Sigmoid colon (tissue), 6 donors: ENCODE measurements at regions not wholly inside any gene's neighbourhood (a gene's known extent, or its start where the extent isn't known, plus 50 kb on each side); places are given as distances from the start of the nearest gene placed in this dataset.

Source experiments
- DNase-seq: peaks from one replicate; pipeline ENCODE4 v3.0.0-alpha.2; 2019
- H3K27ac ChIP-seq, 4 donors: fragments of 200-600 bp; sonication (generic); one replicate each; pipeline ENCODE4 v1.5.1; 2016 to 2019; ENCODE audit warnings: mild to moderate bottlenecking in 1 of 4
- H3K27me3 ChIP-seq, 3 donors: fragments of 200-600 bp; sonication (generic); one replicate each; pipeline ENCODE4 v1.5.1; 2019; ENCODE audit warnings: mild to moderate bottlenecking in 1 of 3
- H3K36me3 ChIP-seq, 4 donors: fragments of 200-600 bp; sonication (generic); one replicate each; pipeline ENCODE4 v1.5.1; 2016 to 2019
- H3K4me1 ChIP-seq, 4 donors: fragments of 200-600 bp; sonication (generic); one replicate each; pipeline ENCODE4 v1.5.1; 2017 to 2019
- H3K4me3 ChIP-seq, 4 donors: fragments of 200-600 bp; sonication (generic); one replicate each; pipeline ENCODE4 v1.5.1; 2017 to 2019; ENCODE audit warnings: mild to moderate bottlenecking in 2 of 4, moderate library complexity in 1 of 4
- H3K9me3 ChIP-seq, 4 donors: fragments of 200-600 bp in 3 of 4; sonication (generic) in 3 of 4; one replicate each; pipeline versions ENCODE4 v1.5.1 to v1.6.1; 2013 to 2019
- EP300 ChIP-seq, 4 donors: sonication (generic); formaldehyde crosslinking; IDR thresholded peaks; one replicate each; pipeline ENCODE4 v1.6.1; 2017; ENCODE audit warnings: antibody characterized with exemption in 4 of 4
- POLR2A ChIP-seq, 2 donors: fragments of 450-650 bp; IDR thresholded peaks; one replicate each; pipeline ENCODE4 v1.6.1; 2016; ENCODE audit warnings: antibody characterized with exemption in 2 of 2, mild to moderate bottlenecking in 2 of 2, moderate library complexity in 2 of 2
- POLR2AphosphoS5 ChIP-seq, 4 donors: sonication (generic); formaldehyde crosslinking; IDR thresholded peaks; one replicate each; pipeline ENCODE4 v1.6.1; 2017; ENCODE audit warnings: antibody characterized with exemption in 4 of 4
- WGBS, 2 donors: extraction: QIAGEN DNeasy Blood & Tissue Kit; methylation state at CpG; one replicate each; pipeline ENCODE4 v1.1.7; 2013; 5-methylcytosine and 5-hydroxymethylcytosine counted together
- intact Hi-C: fragments of 100-400 bp; cut with DNase I; formaldehyde crosslinking; loops from one replicate; pipeline ENCODE4 v1.15.1; 2023
- TF ChIP-seq, protein P1 (sequence below), 4 experiments: fragments of 450-650 bp in 3 of 4; fragments of 200-600 bp in 1 of 4; IDR thresholded peaks; one replicate each; pipeline ENCODE4 v1.5.1; 2016 to 2019; ENCODE audit warnings: antibody characterized with exemption in 4 of 4, mild to moderate bottlenecking in 3 of 4, moderate library complexity in 2 of 4
- donor health status: healthy with polysubstance abuse.
- donor health status: healthy.

DNA sequence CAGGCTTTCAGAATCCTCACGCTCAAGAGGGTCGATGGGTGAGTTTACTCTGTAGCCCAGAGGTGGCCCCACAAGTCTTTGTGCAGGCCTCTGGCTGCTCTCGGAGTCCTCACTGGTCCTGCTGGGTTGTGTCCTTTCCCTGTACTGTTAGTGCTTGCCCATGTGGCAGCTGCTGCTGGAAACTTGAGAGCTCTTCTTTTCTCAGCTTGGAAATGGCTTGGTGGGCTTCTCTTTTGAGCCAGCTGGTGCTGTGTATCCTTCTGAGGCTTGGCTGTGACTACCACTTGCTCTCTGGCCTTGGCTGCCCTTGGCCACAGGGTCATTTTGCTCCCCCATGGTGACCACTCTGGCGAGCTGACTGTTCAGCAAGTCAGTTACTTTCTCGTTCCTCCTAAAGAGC lies 82.2 kb upstream of the LMO4 start:
- no peaks in the 10 kb centered on the region for H3K9me3 ChIP-seq
- no peaks in the 10 kb centered on the region for H3K27me3 ChIP-seq
- no peak overlapping the region for H3K4me3 ChIP-seq
- no peaks in the 10 kb centered on the region for H3K36me3 ChIP-seq
- no peak overlapping the region for H3K27ac ChIP-seq
- WGBS, 2 donors, result 84 to 86% methylated on average over 5 of the region's 5 CpGs
- intact Hi-C loops, result no loop called here
- no peak for DNase-seq
- TF ChIP-seq, protein P1, sequence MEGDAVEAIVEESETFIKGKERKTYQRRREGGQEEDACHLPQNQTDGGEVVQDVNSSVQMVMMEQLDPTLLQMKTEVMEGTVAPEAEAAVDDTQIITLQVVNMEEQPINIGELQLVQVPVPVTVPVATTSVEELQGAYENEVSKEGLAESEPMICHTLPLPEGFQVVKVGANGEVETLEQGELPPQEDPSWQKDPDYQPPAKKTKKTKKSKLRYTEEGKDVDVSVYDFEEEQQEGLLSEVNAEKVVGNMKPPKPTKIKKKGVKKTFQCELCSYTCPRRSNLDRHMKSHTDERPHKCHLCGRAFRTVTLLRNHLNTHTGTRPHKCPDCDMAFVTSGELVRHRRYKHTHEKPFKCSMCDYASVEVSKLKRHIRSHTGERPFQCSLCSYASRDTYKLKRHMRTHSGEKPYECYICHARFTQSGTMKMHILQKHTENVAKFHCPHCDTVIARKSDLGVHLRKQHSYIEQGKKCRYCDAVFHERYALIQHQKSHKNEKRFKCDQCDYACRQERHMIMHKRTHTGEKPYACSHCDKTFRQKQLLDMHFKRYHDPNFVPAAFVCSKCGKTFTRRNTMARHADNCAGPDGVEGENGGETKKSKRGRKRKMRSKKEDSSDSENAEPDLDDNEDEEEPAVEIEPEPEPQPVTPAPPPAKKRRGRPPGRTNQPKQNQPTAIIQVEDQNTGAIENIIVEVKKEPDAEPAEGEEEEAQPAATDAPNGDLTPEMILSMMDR (IDR thresholded peaks at IDR 0.05), result no peak
- TF ChIP-seq EP300 (IDR thresholded peaks at IDR 0.05) (no peak), POLR2AphosphoS5 (IDR thresholded peaks at IDR 0.05) (no peak), POLR2A (IDR thresholded peaks at IDR 0.05) (no peak)
- H3K4me1 ChIP-seq, result no peaks in the 10 kb centered on the region

DNA sequence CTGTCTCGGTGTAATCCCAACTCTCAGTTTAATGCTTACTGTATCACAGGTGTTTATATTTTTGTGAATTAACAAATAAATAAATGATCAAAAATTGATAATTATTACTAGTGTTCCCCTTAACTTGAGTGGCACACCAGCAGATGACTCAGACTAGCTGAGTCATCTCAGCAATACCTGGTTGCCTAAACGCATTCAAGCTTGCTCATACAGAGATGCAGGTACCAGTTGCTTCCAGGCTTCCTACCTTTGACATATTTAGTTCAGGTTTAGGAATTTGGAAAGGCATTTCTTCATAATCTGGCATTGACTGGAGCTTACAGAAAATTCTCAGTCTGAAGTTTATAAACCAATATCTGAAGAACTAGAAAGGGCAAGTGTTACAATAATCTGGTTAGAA lies 78.9 kb upstream of the LMO4 start:
- intact Hi-C loops, result no loop called here
- WGBS, 2 donors, result 76 to 88% methylated on average over 2 of the region's 2 CpGs
- Histone ChIP-seq H3K4me3 (no peak overlapping the region), H3K4me1 (no peaks in the 10 kb centered on the region), H3K9me3 (no peaks in the 10 kb centered on the region), H3K27ac (no peak overlapping the region), H3K36me3 (no peaks in the 10 kb centered on the region), H3K27me3 (no peaks in the 10 kb centered on the region)
- TF ChIP-seq, protein P1 (IDR thresholded peaks at IDR 0.05), result no peak
- TF ChIP-seq POLR2A (IDR thresholded peaks at IDR 0.05) (no peak), EP300 (IDR thresholded peaks at IDR 0.05) (no peak), POLR2AphosphoS5 (IDR thresholded peaks at IDR 0.05) (no peak)
- DNase-seq, result no peak

DNA sequence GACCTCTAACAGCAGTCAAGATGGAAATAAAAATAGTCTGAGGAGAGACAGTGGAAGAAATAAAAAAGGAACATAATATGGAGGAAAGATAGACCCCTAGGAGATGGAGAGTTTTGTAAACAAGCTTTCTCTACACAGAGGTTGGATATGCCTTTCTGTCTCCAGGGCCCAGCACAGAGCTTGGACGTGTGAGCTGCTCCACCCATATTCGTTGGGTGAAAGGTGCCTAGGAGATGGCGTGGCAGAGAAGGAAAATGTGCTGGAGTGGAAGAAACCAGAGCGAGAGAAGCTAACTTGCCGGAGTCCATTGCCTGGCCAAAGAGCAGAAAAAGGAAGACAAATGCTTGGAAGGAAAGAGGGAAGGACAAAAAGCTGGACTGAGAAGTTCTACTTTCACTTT lies 78.3 kb upstream of the LMO4 start:
- H3K4me1 ChIP-seq, result no peaks in the 10 kb centered on the region
- no peak overlapping the region for H3K27ac ChIP-seq
- no peaks in the 10 kb centered on the region for H3K9me3 ChIP-seq
- no peak overlapping the region for H3K4me3 ChIP-seq
- no peak for DNase-seq
- TF ChIP-seq POLR2A (IDR thresholded peaks at IDR 0.05) (no peak), POLR2AphosphoS5 (IDR thresholded peaks at IDR 0.05) (no peak), EP300 (IDR thresholded peaks at IDR 0.05) (no peak)
- WGBS, 2 donors, result 75 to 91% methylated on average over 5 of the region's 5 CpGs
- no peaks in the 10 kb centered on the region for H3K36me3 ChIP-seq
- H3K27me3 ChIP-seq, result no peaks in the 10 kb centered on the region
- intact Hi-C loops, result no loop called here

DNA sequence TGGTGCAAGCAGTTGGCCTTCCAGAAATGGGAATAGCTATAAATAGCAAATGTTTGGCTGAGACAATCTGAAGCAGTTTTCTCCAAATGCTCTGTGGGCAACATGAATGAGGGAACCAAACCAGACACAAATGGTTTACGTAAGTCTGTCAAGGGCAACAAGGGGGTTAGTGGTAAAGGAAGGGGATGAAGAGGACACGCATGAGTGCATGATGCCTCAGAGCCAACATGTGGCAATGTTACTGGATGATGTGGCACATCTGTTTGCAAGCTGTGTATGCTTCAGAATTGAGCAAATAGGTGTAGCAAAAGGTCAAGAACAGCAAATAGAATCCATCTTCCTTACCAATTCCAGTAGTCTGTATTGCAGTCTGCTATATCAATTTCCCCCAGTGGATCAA lies 76.3 kb upstream of the LMO4 start:
- Histone ChIP-seq H3K27me3 (no peaks in the 10 kb centered on the region), H3K4me3 (no peak overlapping the region), H3K4me1 (no peaks in the 10 kb centered on the region), H3K9me3 (no peaks in the 10 kb centered on the region), H3K27ac (no peak overlapping the region), H3K36me3 (no peaks in the 10 kb centered on the region)
- no peak for TF ChIP-seq POLR2AphosphoS5 (IDR thresholded peaks at IDR 0.05)
- no peak for TF ChIP-seq EP300 (IDR thresholded peaks at IDR 0.05)
- TF ChIP-seq, protein P1 (IDR thresholded peaks at IDR 0.05), result no peak
- no peak for TF ChIP-seq POLR2A (IDR thresholded peaks at IDR 0.05)
- intact Hi-C loops, result no loop called here
- 78 to 82% methylated on average over 2 of the region's 2 CpGs for WGBS, 2 donors
- DNase-seq, result no peak

DNA sequence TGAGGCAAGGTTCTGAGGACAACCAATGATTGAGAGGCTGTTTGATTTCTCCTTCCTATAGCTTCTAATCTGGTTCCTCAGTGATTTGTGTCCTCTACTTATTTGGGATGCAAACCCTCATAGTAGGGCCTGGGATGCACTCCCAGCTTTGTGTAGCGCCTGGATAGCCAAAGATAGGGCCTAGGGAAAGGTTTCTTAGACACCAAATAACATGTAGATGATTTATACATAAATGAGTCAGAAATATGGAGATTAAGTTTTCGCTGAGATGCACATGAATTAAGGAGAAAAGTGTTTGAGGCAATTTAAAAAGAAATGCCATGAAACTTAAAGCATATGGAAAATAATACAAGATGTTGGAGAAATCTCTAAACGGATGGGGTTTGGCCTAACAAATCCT lies 66.0 kb upstream of the LMO4 start:
- Histone ChIP-seq H3K4me1 (no peaks in the 10 kb centered on the region), H3K4me3 (no peak overlapping the region), H3K36me3 (no peaks in the 10 kb centered on the region), H3K9me3 (no peaks in the 10 kb centered on the region), H3K27me3 (no peaks in the 10 kb centered on the region), H3K27ac (no peak overlapping the region)
- DNase-seq, result no peak
- TF ChIP-seq, protein P1 (IDR thresholded peaks at IDR 0.05), result no peak
- TF ChIP-seq POLR2A (IDR thresholded peaks at IDR 0.05), result no peak
- no peak for TF ChIP-seq EP300 (IDR thresholded peaks at IDR 0.05)
- TF ChIP-seq POLR2AphosphoS5 (IDR thresholded peaks at IDR 0.05), result no peak
- 77 to 85% methylated on average over 3 of the region's 3 CpGs for WGBS, 2 donors
- intact Hi-C loops, result no loop called here
